Stimulated activated CD4-positive, alpha-beta T cell treated with anti-CD3 and anti-CD28 coated beads, TNF-alpha, amount 100 ng/mL, for 1 hour (primary cell): ENCODE measurements at regions not wholly inside any gene's neighbourhood (a gene's known extent, or its start where the extent isn't known, plus 50 kb on each side); places are given as distances from the start of the nearest gene placed in this dataset.

Source experiments
- DNase-seq, 3 donors: peaks; one replicate each; pipeline ENCODE4 v3.0.0-alpha.2; 2020; ENCODE audit warnings: low read depth in 3 of 3, low spot score in 1 of 3

GRCh38 chr22:27213294-27213693 lies 555.9 kb downstream of the MIAT start:
- no peak for DNase-seq

- no peak for DNase-seq
These were observed 556.6 kb downstream of the MIAT start for GRCh38 chr22:27213766-27214581.

- no peak for DNase-seq
These were observed 557.3 kb downstream of the MIAT start for GRCh38 chr22:27214691-27215090.

- no peak for DNase-seq
These were observed 558.5 kb downstream of the MIAT start for GRCh38 chr22:27215871-27216270.

GRCh38 chr22:27216444-27216843 lies 559.1 kb downstream of the MIAT start:
- DNase-seq: no peak

GRCh38 chr22:27217154-27217553 lies 559.8 kb downstream of the MIAT start:
- DNase-seq: no peak

GRCh38 chr22:27218012-27218920 lies 560.9 kb downstream of the MIAT start:
- DNase-seq: no peak

- no peak for DNase-seq
These were observed 561.6 kb downstream of the MIAT start for GRCh38 chr22:27219036-27219435.

GRCh38 chr22:27220339-27220738 lies 563.0 kb downstream of the MIAT start:
- no peak for DNase-seq

- DNase-seq: no peak
These were observed 564.8 kb downstream of the MIAT start for GRCh38 chr22:27222178-27222577.

- no peak for DNase-seq
These were observed 566.2 kb downstream of the MIAT start for GRCh38 chr22:27223317-27224177.

GRCh38 chr22:27224485-27225374 lies 567.3 kb downstream of the MIAT start:
- no peak for DNase-seq

- no peak for DNase-seq
These were observed 569.3 kb downstream of the MIAT start for GRCh38 chr22:27226666-27227065.

GRCh38 chr22:27228771-27229170 lies 571.4 kb downstream of the MIAT start:
- DNase-seq: no peak

- no peak for DNase-seq
These were observed 571.4 kb downstream of the MN1 start for GRCh38 chr22:27230189-27230588.

- no peak for DNase-seq
These were observed 570.3 kb downstream of the MN1 start for GRCh38 chr22:27231266-27231665.

GRCh38 chr22:27232077-27232476 lies 569.5 kb downstream of the MN1 start:
- DNase-seq: no peak

GRCh38 chr22:27237080-27237741 lies 564.3 kb downstream of the MN1 start:
- no peak for DNase-seq

- DNase-seq: no peak
These were observed 562.5 kb downstream of the MN1 start for GRCh38 chr22:27238935-27239510.
